HepG2 (cell line): ENCODE measurements at regions not wholly inside any gene's neighbourhood (a gene's known extent, or its start where the extent isn't known, plus 50 kb on each side); places are given as distances from the start of the nearest gene placed in this dataset.

Experiments
- ATAC-seq: fragments of 200-7000 bp; cut with Tn5 transposase; 3 replicates; pipeline ENCODE4 v1.9.1; 2020; ENCODE audit warnings: mild to moderate bottlenecking, moderate library complexity
- BruUV-seq: library from RNA; stranded (reverse); fragments of 400-500 nt; replicated peaks from 2 replicates; lab custom pipeline; 2021; lab: Mats Ljungman, UMichigan
- CTCF ChIA-PET: fragments of 300-600 bp; formaldehyde crosslinking; extraction: SDS; loops from one replicate; lab custom pipeline; 2021; ENCODE audit warnings: low total read pairs, inconsistent platforms, low intra/inter-chr PET ratio; lab: Yijun Ruan, JAX
- POLR2A ChIA-PET: fragments of 350-600 bp; sonication (Branson Sonifier 250); formaldehyde crosslinking; loops from one replicate; lab custom pipeline; 2020; ENCODE audit warnings: antibody characterized with exemption, inconsistent platforms; lab: Yijun Ruan, JAX
- DNase-seq: peaks from one replicate; pipeline ENCODE4 v3.0.0-alpha.2; 2015; ENCODE audit warnings: low spot score
- FAIRE-seq: peaks from 3 replicates; lab custom pipeline; 2011; peaks lifted over from hg19 to GRCh38; lab: Jason Lieb, UNC
- H2AFZ ChIP-seq: one replicate; pipeline ENCODE4 v1.6.1; 2011; ENCODE audit warnings: low read length, inconsistent platforms
- H3K27ac ChIP-seq: fragments of 300-600 bp; 3 replicates; pipeline ENCODE4 v1.8.0; 2011; ENCODE audit warnings: mixed run types, mild to moderate bottlenecking, mixed read lengths, low read length, inconsistent platforms; ENCODE audit not compliant: insufficient read depth; ENCODE audit errors: extremely low read length
- H3K27me3 ChIP-seq, 2 experiments: fragments of 200-600 bp in 1 of 2; 2 replicates in 1 of 2; 3 replicates in 1 of 2; pipeline versions ENCODE4 v1.6.0 to v1.8.0; 2011; ENCODE audit warnings: low read length in 2 of 2, mild to moderate bottlenecking in 2 of 2, moderate library complexity in 2 of 2, inconsistent platforms in 1 of 2; ENCODE audit not compliant: insufficient read depth in 2 of 2, control insufficient read depth in 1 of 2
- H3K36me3 ChIP-seq, 2 experiments: fragments of 200-600 bp in 1 of 2; replicated peaks in 1 of 2; 2 replicates in 1 of 2; 3 replicates in 1 of 2; pipeline versions ENCODE4 v1.5.1 to v1.8.0; 2011; ENCODE audit warnings: low read length in 2 of 2, inconsistent platforms in 1 of 2; ENCODE audit not compliant: insufficient read depth in 2 of 2, control insufficient read depth in 1 of 2
- H3K4me1 ChIP-seq: 2 replicates; pipeline ENCODE4 v1.5.1; 2012; ENCODE audit warnings: low read length, inconsistent platforms; ENCODE audit not compliant: insufficient read depth
- H3K4me2 ChIP-seq: 2 replicates; pipeline ENCODE4 v1.6.0; 2011; ENCODE audit warnings: low read depth, low read length, inconsistent platforms
- H3K4me3 ChIP-seq, 3 experiments: fragments of 200-600 bp in 1 of 3; sonication (generic), shearing (Covaris generic) in 1 of 3; replicated peaks in 1 of 3; 2 replicates each; pipeline ENCODE4 v1.5.1; 2011 to 2016; ENCODE audit warnings: low read length in 3 of 3, inconsistent platforms in 2 of 3, low read depth in 2 of 3, mild to moderate bottlenecking in 2 of 3, control low read depth in 1 of 3, mixed read lengths in 1 of 3; ENCODE audit not compliant: insufficient read depth in 1 of 3
- H3K79me2 ChIP-seq: one replicate; pipeline ENCODE4 v1.6.1; 2011; ENCODE audit warnings: low read length, inconsistent platforms; ENCODE audit not compliant: insufficient read depth
- H3K9ac ChIP-seq: 2 replicates; pipeline ENCODE4 v1.6.0; 2011; ENCODE audit warnings: mild to moderate bottlenecking, low read depth, low read length, inconsistent platforms; ENCODE audit not compliant: insufficient read depth
- H3K9me3 ChIP-seq: 2 replicates; pipeline ENCODE4 v1.5.1; 2012; ENCODE audit warnings: mild to moderate bottlenecking, low read length
- H4K20me1 ChIP-seq: 2 replicates; pipeline ENCODE4 v1.6.0; 2011; ENCODE audit warnings: inconsistent platforms, mild to moderate bottlenecking, low read length, moderate library complexity; ENCODE audit not compliant: insufficient read depth
- CBX2 ChIP-seq, 2 experiments: fragments of 200-600 bp in 1 of 2; sonication (generic); formaldehyde crosslinking in 1 of 2; IDR thresholded peaks; 2 replicates each; pipeline versions ENCODE4 v1.7.0 to v1.8.1; 2018 to 2022; ENCODE audit warnings: low read depth in 2 of 2, low read length in 1 of 2, mild to moderate bottlenecking in 1 of 2, missing genetic modification reagents in 1 of 2
- DR1 ChIP-seq: sonication (generic); formaldehyde crosslinking; IDR thresholded peaks from 2 replicates; pipeline ENCODE4 v1.8.0; 2021; ENCODE audit warnings: mild to moderate bottlenecking, missing genetic modification reagents, inconsistent platforms
- FOXP1 ChIP-seq, 2 experiments: fragments of 450-650 bp in 1 of 2; IDR thresholded peaks; 2 replicates each; pipeline ENCODE4 v1.6.1; 2017 to 2018; ENCODE audit warnings: antibody characterized with exemption in 1 of 2
- GPN1 ChIP-seq: sonication (generic); formaldehyde crosslinking; IDR thresholded peaks from 2 replicates; pipeline ENCODE4 v1.5.1; 2020; ENCODE audit warnings: missing genetic modification reagents, borderline replicate concordance
- SETDB1 ChIP-seq: sonication (generic); formaldehyde crosslinking; IDR thresholded peaks from 2 replicates; pipeline ENCODE4 v1.5.1; 2020; ENCODE audit warnings: missing genetic modification reagents, mild to moderate bottlenecking, borderline replicate concordance
- STAG1 ChIP-seq: sonication (generic); formaldehyde crosslinking; IDR thresholded peaks from 2 replicates; pipeline ENCODE4 v1.4.0; 2020; ENCODE audit warnings: missing genetic modification reagents
- ZNF549 ChIP-seq: sonication (generic); formaldehyde crosslinking; IDR thresholded peaks from 2 replicates; pipeline ENCODE4 v1.5.0; 2020; ENCODE audit warnings: missing genetic modification reagents
- ZNF569 ChIP-seq: sonication (generic); formaldehyde crosslinking; IDR thresholded peaks from 2 replicates; pipeline ENCODE4 v1.5.0; 2020; ENCODE audit warnings: mild to moderate bottlenecking, missing genetic modification reagents, moderate library complexity, borderline replicate concordance
- ZNF577 ChIP-seq: sonication (generic); formaldehyde crosslinking; IDR thresholded peaks from 2 replicates; pipeline ENCODE4 v1.4.0; 2020; ENCODE audit warnings: mild to moderate bottlenecking, low read depth, missing genetic modification reagents, borderline replicate concordance
- WGBS: methylation state at CpG from one replicate; pipeline ENCODE4 v1.1.6; 2017; ENCODE audit warnings: low lambda C conversion rate; 5-methylcytosine and 5-hydroxymethylcytosine counted together
- in situ Hi-C: cut with HindIII; loops from 2 replicates; pipeline ENCODE4 v1.10.0; 2017; ENCODE audit warnings: low pct_unique_long_range_greater_than_20kb; ENCODE audit not compliant: extremely low pct_ligation_motif_present
- intact Hi-C: fragments of 100-400 bp; cut with micrococcal nuclease; formaldehyde crosslinking; loops from one replicate; pipeline ENCODE4 v1.10.0; 2022; ENCODE audit not compliant: unreplicated experiment
- TF ChIP-seq, protein P1 (sequence below): sonication (generic); formaldehyde crosslinking; conservative IDR thresholded peaks from 2 replicates; pipeline ENCODE4 v1.4.0; 2020; ENCODE audit warnings: missing genetic modification reagents
- TF ChIP-seq, protein P2 (sequence below): sonication (generic); formaldehyde crosslinking; conservative IDR thresholded peaks from 2 replicates; pipeline ENCODE4 v1.8.1; 2023; ENCODE audit warnings: missing genetic modification reagents

- ATAC-seq: no peak
- H3K79me2 ChIP-seq: no peaks in the 10 kb centered on the region
- no peak for TF ChIP-seq ZNF577 (CRISPR knock-in tag)
- no peak for TF ChIP-seq GPN1
- TF ChIP-seq ZNF569 (CRISPR knock-in tag): no peak
- TF ChIP-seq DR1 (CRISPR knock-in tag): no peak
- TF ChIP-seq CBX2 (IDR thresholded peaks at IDR 0.05; ENCODE audit: low read depth, low read length): no peak
- TF ChIP-seq CBX2 (CRISPR knock-in tag; IDR thresholded peaks at IDR 0.05; ENCODE audit: low read depth): no peak
- TF ChIP-seq, protein P1, sequence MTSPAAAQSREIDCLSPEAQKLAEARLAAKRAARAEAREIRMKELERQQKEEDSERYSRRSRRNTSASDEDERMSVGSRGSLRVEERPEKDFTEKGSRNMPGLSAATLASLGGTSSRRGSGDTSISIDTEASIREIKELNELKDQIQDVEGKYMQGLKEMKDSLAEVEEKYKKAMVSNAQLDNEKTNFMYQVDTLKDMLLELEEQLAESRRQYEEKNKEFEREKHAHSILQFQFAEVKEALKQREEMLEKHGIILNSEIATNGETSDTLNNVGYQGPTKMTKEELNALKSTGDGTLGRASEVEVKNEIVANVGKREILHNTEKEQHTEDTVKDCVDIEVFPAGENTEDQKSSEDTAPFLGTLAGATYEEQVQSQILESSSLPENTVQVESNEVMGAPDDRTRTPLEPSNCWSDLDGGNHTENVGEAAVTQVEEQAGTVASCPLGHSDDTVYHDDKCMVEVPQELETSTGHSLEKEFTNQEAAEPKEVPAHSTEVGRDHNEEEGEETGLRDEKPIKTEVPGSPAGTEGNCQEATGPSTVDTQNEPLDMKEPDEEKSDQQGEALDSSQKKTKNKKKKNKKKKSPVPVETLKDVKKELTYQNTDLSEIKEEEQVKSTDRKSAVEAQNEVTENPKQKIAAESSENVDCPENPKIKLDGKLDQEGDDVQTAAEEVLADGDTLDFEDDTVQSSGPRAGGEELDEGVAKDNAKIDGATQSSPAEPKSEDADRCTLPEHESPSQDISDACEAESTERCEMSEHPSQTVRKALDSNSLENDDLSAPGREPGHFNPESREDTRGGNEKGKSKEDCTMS: no peak
- TF ChIP-seq ZNF549 (CRISPR knock-in tag): no peak
- TF ChIP-seq, protein P2, sequence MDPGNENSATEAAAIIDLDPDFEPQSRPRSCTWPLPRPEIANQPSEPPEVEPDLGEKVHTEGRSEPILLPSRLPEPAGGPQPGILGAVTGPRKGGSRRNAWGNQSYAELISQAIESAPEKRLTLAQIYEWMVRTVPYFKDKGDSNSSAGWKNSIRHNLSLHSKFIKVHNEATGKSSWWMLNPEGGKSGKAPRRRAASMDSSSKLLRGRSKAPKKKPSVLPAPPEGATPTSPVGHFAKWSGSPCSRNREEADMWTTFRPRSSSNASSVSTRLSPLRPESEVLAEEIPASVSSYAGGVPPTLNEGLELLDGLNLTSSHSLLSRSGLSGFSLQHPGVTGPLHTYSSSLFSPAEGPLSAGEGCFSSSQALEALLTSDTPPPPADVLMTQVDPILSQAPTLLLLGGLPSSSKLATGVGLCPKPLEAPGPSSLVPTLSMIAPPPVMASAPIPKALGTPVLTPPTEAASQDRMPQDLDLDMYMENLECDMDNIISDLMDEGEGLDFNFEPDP: no peak
- TF ChIP-seq FOXP1 (IDR thresholded peaks at IDR 0.05): no peak
- no peak for TF ChIP-seq FOXP1 (CRISPR knock-in tag; IDR thresholded peaks at IDR 0.05)
- no peak for TF ChIP-seq STAG1 (CRISPR knock-in tag)
- TF ChIP-seq SETDB1 (CRISPR knock-in tag): no peak
- TF ChIP-seq, all 625 proteins: peak for 0
- Histone ChIP-seq H3K4me1 (peaks cover 7% of the 10 kb centered on the region), H3K4me3 (no peak overlapping the region), H3K4me2 (no peak overlapping the region), H3K9ac (no peak overlapping the region), H3K36me3 (no peaks in the 10 kb centered on the region), H3K27me3 (no peaks in the 10 kb centered on the region), H3K9me3 (no peaks in the 10 kb centered on the region), H3K27ac (no peak overlapping the region), H2AFZ (no peak overlapping the region), H4K20me1 (no peaks in the 10 kb centered on the region)
- no TSS peak for BruUV-seq
- CTCF ChIA-PET: no interaction called here
- WGBS: 52% methylated on average over 3 of the region's 3 CpGs
- POLR2A ChIA-PET: no interaction called here
- in situ Hi-C loops: no loop called here
- intact Hi-C loops: no loop called here
- DNase-seq (no peak), FAIRE-seq (no peak)
Measured at GRCh38 chr6:113528111-113528510, 329.0 kb upstream of the MARCKS start.
